ENCODE measurements at regions not wholly inside any gene's neighbourhood (a gene's known extent, or its start where the extent isn't known, plus 50 kb on each side); places are given as distances from the start of the nearest gene placed in this dataset.
"Not testable (repeated sequence)": the region's sequence is repeated elsewhere in the genome, so short reads cannot be mapped to it uniquely, and the experiment has no call there.

DNA sequence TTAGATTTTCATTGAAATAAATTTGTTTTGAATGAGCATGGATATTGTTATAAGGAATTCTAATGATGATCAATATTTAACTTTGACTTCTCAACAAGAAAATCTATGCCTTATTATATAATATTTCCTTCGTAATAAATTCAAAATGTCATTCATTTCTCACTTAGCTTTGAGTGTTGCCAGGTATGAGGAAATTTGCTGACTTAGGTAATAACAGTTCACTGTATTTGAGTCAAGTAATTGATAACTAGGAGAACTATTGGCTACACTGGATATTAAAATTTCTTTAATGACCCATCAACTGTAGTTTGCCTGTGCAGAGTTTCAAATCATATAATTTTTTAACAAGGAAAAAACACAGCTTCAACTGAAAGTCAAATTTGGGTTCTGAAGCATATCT lies 746.6 kb downstream of the SLITRK5 start:
- no peak for DNase-seq (ENCODE audit: low spot score)

DNA sequence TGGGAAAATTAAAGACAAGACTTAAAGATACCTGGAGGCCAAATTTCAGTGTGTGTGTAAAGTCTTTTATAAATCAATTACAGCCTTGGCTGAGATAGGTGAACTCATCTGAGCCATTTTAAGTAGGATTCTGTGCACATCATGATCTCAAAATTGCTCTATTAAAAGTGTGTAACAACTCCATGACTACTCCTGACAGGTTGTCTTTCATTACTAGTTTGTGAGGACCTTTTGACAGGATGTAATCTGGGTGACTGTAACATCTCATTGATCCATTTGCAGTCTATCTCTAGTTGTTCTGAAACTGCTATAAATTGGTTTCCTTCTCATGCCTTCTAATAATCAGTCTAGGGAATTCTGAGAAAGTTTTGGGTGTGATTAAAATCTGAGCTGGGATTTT lies 753.3 kb downstream of the SLITRK5 start:
- DNase-seq (ENCODE audit: low spot score): no peak

DNA sequence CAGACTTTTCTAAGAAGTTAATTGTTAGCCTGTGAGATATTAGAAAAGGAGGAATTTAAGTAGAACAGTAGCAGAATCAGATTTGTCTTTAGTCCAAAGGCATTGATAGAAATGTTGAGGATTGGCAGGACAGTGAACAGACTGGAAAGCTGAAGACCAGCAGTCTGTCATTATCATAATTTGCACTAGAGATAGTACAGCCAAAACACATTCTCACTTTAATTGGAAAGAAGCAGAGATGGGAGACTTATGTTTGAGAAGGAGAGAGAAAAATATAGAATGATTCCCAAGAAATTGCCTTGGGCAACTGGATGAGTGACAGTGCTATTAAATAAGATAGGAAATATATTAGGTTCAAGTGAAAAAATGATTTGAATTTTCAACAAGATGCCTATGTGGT lies 755.5 kb downstream of the SLITRK5 start:
- DNase-seq (ENCODE audit: low spot score): no peak

DNA sequence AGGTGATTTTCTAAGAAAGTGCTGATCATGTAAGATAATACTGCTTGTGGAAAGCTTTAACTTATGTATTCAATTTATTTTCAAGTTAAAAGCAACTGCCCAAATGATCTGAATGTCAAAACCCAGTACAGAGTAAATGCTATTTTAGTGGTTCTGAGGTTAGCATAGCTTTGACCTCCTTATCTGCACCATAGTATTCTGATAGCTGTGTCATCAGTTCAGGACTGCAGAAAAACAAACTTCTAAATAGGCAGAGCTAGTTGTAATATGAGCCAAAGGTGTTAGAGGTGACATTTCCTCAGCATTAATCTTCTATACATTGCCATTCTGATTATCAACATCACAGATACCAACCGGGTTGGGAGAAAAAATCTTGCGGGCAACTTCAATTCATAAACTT lies 758.7 kb downstream of the SLITRK5 start:
- no peak for DNase-seq (ENCODE audit: low spot score)

DNA sequence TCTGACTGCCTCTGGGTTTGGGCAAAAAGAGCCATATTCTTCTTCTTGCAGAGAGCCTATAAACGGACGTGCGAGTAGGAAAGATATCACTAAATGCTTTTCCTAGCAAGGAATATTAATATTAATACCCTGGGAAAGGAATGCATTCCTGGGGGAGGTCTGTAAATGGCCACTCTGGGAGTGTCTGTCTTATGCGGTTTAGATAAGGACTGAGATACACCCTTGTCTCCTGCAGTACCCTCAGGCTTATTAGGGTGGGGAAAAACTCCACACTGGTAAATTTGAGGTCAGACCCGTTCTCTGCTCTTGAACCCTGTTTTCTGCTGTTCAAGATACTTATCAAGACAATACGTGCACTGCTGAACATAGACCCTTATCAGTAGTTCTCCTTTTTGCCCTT lies 763.8 kb downstream of the SLITRK5 start:
- no peak for DNase-seq (ENCODE audit: low spot score)

DNA sequence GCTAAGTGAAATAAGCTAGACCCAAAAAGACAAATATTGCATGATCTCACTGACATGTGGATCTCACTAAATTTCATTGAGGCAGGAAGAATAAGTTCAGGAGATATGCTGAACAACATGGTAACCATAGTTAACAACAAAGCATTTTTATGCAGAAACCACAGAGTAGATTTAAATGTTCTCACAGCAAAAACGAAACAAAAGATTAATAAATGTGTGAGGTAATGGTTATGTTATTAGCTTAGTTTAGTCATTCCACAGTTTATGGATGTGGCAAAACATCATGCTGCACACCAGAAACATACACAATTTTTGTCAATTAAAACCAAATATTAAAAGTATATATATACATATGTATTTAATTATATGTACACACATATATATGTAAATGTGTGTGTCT lies 765.8 kb downstream of the SLITRK5 start:
- DNase-seq (ENCODE audit: low spot score): no peak

DNA sequence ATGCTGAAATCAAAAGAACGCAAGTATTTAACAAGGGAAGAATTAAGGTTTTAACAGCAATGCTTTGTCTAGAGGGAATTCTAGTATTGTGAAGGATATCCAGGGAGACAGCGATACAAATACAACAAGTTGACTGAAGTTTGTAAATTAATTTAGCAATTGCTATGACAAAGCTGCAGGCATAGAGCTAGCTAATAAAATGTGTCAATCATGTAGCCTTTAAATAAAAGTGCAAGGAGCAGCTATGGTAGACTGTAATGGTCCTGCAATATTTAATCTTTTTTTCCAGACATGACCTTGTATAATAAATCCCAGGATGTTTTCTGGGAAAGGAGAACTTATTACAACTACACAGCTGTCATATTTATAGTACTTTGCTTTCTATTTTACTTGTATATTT lies 779.3 kb downstream of the SLITRK5 start:
- DNase-seq (ENCODE audit: low spot score): no peak

DNA sequence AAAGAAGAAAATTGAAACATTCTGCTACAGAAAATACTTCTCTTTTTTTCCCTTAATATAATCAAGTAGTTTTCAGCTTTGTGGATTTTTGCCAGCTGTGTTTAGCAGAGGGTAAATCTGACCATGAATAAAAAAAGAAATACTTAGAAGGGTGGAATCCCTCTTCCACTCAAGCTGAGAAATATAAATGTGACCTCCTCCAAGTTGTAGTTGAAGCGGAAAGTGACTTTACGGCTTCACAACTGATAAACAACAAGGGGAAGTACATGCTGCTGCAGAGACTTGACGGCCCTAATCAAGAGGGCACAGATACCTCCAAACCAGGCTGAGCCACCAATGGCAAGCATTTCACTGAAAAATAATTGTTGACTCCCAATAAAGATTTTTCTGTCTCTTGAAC lies 785.0 kb downstream of the SLITRK5 start:
- no peak for DNase-seq (ENCODE audit: low spot score)

DNA sequence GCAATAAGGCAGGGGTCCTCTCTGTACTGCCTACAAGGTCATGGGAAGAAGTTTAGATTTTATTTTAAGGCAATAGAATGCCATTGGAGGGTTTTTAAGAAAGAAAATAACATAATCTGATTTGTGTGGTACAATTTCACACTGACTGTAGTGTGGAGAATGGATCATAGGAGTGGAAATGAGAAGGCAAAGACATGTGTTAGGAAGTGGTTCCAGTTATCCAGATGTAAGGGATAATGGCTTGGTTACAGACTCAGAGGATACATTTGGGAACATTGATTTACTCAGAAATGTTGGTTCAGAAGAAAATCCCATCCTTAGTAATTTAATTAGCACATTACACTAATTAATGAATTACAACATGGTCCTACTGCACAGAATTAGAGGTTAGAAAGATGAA lies 788.2 kb downstream of the SLITRK5 start:
- no peak for DNase-seq (ENCODE audit: low spot score)

DNA sequence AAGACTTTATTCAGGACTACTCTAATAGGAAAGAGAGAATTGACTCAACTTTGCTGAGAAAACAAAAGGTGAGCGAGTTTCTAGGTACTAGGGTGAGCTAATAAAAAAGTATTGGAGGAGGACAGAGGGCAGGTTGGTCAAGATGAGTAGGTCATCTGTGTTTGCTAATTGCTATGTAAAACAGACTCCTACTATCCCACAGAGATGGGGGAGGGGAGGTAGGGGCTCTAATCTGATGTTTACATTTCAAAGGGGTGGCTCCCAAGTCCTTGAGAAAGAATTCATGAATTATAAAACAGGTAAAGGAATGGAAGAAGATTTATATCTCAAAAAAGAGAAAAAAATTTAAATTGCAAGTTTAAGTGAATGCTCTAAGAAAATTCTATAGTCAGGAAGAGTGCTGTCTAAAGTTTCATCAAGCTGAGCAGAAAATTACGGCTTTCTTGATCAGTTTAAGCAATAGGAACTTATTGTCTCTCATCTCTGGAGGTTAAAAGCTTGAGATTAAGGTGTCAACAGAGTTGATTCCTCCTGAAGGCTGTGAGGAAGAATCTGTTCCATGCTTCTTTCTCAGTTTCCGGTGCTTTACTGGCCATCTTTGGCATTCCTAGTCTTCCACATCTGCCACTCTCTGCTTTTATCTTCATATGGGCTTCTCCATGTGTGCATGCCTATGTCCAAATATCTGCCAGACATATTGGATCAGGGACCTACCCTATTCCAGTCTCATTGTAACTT lies 790.3 kb downstream of the SLITRK5 start:
- DNase-seq (ENCODE audit: low spot score): no peak

DNA sequence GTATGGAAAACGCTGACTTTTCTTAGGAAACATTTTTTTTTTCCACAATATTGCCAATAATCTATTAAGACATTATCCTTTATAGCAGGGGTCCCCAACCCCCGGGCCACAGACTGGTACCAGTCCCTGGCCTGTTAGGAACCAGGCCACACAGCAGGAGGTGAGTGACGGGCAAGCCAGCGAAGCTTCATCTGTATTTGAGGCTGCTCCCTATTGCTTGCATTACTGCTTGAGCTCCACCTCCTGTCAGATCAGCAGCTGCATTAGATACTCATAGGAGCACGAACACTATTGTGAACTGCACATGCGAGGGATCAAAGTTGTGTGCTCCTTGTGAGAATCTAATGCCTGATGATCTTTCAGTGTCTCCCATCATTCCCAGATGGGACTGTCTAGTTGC lies 793.7 kb downstream of the SLITRK5 start:
- no peak for DNase-seq (ENCODE audit: low spot score)

DNA sequence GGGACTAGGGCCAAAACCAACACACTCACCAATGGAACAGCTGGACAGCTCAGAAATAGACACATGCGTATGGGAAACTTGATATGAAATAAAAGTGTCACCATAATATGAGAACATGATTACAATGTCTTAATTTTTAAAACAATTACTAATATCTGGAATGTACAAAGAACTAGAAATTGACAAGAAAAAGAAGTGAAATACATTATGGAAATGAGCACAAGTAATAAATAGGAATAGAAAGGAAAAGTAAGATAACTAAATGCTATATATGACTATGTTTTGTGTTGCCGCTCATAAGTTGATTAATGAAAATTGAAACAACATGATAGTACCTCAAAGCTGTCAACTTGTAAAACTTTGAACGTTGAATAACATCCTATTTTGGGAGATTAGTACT lies 801.1 kb downstream of the SLITRK5 start:
- DNase-seq (ENCODE audit: low spot score): no peak

DNA sequence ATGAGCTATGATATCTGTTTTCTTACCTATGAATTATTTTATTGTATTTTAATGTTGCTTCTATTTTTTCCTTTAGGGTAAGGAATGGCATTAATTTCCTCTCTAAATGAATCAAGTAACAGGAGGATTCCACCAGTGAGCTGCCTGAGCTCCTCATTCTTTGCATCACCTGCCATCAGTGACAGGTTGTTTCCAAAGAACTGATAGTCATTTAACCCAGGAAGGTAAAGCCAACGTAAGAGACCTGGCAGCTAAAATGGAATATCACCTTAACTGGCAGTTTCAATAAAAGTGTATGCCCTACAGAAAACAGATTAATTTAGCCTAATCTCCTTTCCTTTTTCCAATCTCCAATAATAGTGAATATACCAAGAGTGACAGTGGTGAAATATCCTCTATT lies 812.0 kb downstream of the SLITRK5 start:
- DNase-seq (ENCODE audit: low spot score): no peak

DNA sequence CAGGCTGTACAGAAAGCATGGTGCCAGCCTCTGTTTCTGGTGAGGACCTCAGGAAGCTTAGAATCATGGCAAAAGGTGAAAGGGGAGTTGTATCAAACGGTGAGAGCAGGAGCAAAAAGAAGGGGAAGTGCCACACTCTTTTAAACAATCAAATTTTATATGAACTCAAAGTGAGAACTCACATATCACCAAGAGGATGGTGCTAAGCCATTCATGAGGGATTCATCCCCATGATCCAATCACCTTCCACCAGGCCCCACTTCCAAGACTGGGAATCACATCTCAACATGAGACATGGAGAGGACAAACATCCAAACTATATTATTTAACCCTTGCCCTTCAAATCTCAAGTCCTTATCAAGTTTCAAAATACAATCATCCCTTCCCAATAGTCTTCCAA lies 836.7 kb downstream of the SLITRK5 start:
- DNase-seq (ENCODE audit: low spot score): no peak

DNA sequence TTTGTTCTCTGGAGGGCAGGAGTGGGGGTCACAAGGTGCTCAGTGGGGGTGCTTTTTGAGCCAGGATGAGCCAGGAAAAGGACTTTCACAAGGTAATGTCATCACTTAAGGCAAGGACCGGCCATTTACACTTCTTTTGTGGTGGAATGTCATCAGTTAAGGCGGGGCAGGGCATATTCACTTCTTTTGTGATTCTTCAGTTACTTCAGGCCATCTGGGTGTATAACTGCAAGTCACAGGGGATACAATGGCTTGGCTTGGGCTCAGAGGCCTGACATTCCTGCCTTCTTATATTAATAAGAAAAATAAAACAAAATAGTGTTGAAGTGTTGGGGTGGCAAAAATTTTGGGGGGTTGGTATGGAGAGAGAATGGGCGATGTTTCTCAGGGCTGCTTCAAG lies 841.8 kb downstream of the SLITRK5 start:
- not testable (repeated sequence) for DNase-seq (ENCODE audit: low spot score)

DNA sequence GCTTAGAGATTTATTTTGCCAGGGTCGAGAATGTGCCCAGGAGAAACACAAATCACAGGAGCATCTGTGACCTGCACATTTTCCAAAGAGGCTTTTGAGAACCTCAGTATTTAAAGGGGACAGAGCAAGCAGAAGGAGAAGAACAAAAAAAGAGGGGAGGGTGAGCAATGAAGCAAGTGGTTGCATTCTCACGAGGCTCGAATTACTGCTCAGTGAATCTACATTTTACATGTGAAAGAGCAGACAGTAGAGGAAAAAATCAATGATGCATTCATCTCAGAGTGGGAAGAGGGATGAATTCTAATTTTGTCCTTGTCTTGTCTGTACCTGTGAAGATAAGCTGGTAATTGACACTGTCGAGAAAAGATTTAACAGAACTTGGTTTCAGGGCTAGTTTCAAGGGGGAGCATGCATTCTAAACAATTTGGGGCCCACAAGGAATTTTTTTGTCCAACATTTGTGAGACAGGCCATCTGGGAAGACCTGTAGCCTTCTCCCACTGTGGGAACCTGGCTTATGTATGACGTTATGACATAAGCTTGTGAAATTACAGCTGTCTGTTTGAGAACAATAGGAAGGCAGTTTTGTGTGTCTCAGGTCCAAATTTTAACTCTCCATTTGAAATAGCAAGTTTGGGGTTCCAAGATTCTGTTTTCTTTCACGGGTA lies 855.1 kb downstream of the SLITRK5 start:
- no peak for DNase-seq (ENCODE audit: low spot score)

DNA sequence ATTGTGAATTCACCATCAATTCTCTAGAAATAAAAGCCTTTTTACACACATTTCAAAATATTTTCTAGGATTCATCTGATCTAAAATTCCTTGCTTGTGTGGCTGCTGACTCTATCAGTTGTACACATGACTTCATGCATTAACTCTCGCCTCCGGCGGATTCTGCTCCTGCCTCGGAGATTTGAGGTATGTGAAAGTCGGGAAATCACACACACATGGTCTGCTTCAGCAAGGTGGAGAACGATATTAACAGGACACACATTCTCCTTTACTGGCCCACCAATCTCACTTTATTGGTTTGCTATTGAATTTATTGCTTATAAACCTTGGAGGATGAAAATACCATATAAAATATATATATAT lies 855.7 kb downstream of the SLITRK5 start:
- no peak for DNase-seq (ENCODE audit: low spot score)

DNA sequence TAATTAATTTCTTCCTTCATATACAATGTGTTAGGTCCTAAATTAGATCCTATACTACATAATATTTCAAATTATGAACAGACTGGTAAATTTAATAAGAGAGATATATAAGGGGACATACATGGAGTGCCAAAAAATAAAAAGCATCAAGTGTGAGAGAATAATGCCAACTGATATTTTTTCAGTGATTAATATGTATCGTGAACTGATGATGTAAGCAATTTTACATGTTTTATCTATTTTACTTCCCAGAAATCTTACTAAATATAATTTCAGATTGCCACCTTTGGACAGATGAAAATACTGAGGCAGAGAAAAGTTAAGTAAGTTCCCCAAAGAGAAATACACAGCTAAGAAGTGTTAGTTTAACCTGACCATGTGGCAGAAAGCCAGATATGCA lies 870.8 kb downstream of the SLITRK5 start:
- DNase-seq (ENCODE audit: low spot score): no peak

DNA sequence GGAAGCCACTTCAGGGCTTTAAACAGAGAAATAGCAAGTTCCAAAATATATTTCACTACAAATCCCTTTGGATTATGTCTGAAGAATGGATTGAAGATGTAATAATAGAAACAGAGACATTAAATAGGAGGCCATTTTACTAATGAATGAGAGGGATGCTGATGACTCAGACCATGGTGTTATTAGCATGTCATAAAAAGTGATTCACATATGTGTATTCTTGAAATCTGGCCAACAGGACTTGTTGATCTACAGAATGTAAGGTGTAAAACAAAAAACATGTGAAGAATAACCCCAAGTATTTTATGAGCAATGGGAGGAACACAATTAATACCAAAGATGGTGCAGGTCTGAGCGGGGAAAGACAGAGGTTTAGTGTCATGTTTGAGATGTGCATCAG lies 873.7 kb downstream of the SLITRK5 start:
- no peak for DNase-seq (ENCODE audit: low spot score)

DNA sequence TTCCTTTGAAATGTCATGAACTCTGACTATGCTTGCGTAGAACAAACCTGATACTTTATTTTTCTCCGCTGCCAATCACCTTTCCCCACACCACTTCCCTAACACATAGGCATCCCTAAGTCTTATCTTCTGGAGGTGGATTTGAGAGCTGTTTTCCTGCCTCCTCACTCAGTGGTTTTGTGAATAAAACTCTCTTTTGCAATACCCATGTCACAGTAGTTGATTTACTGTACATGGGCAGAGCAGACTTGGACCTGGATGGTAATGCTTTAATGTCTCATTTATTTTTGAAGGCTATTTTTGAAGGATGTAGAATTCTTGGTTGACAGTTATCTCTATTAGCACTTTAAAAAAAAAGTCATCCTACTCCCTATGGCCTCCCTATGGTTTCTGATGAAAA lies 881.8 kb downstream of the SLITRK5 start:
- no peak for DNase-seq (ENCODE audit: low spot score)

DNA sequence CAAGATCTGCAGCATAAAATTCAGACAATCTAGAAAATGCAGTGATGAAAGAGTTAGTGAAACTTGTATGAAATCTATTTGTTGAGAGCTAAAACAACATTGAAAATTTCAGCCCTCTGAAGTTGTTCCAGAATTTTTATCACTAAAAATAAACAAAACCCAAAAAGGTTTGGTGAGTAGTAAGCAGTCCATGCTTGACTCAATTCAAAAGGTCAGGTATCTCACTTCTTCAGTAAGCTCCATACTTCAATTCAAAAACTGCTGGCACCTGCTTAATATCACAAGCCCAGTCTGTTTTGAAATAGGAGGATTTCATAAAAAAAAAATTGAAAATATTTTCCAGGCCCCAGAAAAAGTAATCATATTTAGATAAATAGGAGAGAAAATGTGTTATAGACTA lies 894.4 kb downstream of the SLITRK5 start:
- no peak for DNase-seq (ENCODE audit: low spot score)

DNA sequence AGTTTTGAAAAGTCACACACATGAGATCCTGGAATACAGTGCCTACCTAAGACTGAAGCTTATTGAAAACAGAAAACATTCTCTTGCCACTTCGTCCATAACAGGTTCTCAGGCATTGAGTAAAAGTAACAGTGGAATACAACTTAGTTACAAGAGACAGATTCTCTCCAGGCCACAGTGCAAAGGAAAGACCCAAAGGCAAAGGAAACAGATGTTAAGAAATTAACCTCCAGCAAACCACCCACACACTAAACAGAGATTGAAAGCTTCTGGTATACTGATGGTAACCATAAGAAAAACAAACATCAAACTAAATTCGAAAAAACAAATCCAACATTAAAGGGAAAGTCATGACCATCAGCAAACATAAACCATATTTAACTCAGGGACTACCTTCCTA lies 914.7 kb downstream of the SLITRK5 start:
- DNase-seq (ENCODE audit: low spot score): no peak

DNA sequence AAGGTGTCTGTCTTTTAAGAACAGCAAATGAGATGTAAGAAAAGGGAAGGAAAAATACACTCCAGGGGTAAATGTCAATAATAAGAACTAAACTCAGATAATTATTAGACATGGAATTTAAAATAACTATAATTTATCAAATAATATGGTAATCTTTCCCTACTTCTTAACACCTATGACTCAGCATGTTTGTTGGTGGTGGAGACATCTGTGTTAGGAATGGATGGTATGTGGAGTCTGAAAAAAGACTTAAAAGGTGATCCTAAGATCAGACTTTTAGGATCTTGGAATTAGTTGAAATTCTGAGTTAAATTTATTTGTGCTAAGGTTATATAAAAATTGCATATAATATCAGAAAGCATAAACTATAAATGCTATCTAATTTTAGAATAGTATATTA lies 915.1 kb downstream of the SLITRK5 start:
- no peak for DNase-seq (ENCODE audit: low spot score)

DNA sequence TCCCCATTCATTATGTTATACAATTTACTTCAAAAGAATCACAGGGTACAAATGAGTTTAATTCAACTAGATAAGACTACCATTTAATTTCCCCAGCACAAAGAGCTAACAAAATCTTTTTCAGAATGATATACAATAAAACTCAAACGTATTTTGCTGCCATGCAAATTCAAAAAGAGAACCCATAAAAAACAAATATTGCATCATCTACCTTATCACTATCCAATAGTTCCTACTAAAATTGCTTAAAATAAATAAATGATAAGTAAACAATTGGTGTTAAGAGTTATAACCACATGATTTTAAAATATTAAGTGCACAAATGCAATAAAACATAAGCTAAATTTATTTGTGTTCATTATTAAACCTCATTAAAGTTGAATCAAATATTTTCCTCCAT lies 919.4 kb downstream of the SLITRK5 start:
- no peak for DNase-seq (ENCODE audit: low spot score)

All from SW480 (cell line).